Colonic mucosa (tissue), 4 donors: ENCODE measurements at regions not wholly inside any gene's neighbourhood (a gene's known extent, or its start where the extent isn't known, plus 50 kb on each side); places are given as distances from the start of the nearest gene placed in this dataset.
"Not testable (repeated sequence)": the region's sequence is repeated elsewhere in the genome, so short reads cannot be mapped to it uniquely, and the experiment has no call there.

ENCODE experiments used
- DNase-seq: peaks from one replicate; pipeline ENCODE4 v3.0.0-alpha.2; 2020
- H3K27ac ChIP-seq: fragments of 200-600 bp; one replicate; pipeline ENCODE4 v1.8.0; 2021
- H3K27me3 ChIP-seq: fragments of 200-600 bp; one replicate; pipeline ENCODE4 v1.8.0; 2021
- H3K36me3 ChIP-seq: fragments of 200-600 bp; one replicate; pipeline ENCODE4 v1.8.0; 2021
- H3K4me1 ChIP-seq: fragments of 200-600 bp; one replicate; pipeline ENCODE4 v1.8.0; 2021; ENCODE audit warnings: mild to moderate bottlenecking
- H3K4me3 ChIP-seq: fragments of 200-600 bp; one replicate; pipeline ENCODE4 v1.8.0; 2021
- H3K9ac ChIP-seq, 2 donors: one replicate each; pipeline ENCODE4 v1.7.0; 2013; ENCODE audit warnings: control low read depth in 2 of 2, low read depth in 2 of 2, low read length in 2 of 2
- H3K9me3 ChIP-seq: fragments of 200-600 bp; one replicate; pipeline ENCODE4 v1.8.0; 2021
- CTCF ChIP-seq: fragments of 200-600 bp; IDR thresholded peaks from one replicate; pipeline ENCODE4 v1.8.0; 2022; ENCODE audit warnings: antibody characterized with exemption, mild to moderate bottlenecking
- intact Hi-C: fragments of 100-400 bp; cut with DNase I; formaldehyde crosslinking; loops from one replicate; pipeline ENCODE4 v1.14.1; 2022
- donor health status: healthy.
- donor health status: DM: no; HTN: no; CAD: no.
- donor health status: DM: no; HTN: no; CAD: no.

GRCh38 chr18:8882632-8883408 is 177.5 kb downstream of the MTCL1 start:
- H3K4me3 ChIP-seq = no peak overlapping the region
- H3K27me3 ChIP-seq = no peaks in the 10 kb centered on the region
- no peak for DNase-seq
- no peaks in the 10 kb centered on the region for H3K9me3 ChIP-seq
- no peak overlapping the region for H3K9ac ChIP-seq
- H3K36me3 ChIP-seq = no peaks in the 10 kb centered on the region
- no peaks in the 10 kb centered on the region for H3K4me1 ChIP-seq
- no peak overlapping the region for H3K27ac ChIP-seq
- intact Hi-C loops = no loop called here
- no peak for TF ChIP-seq CTCF

GRCh38 chr18:8883409-8883668 is 178.0 kb downstream of the MTCL1 start:
- H3K4me3 ChIP-seq = no peak overlapping the region
- no peaks in the 10 kb centered on the region for H3K4me1 ChIP-seq
- H3K9me3 ChIP-seq = no peaks in the 10 kb centered on the region
- no peaks in the 10 kb centered on the region for H3K27me3 ChIP-seq
- no peaks in the 10 kb centered on the region for H3K36me3 ChIP-seq
- intact Hi-C loops = no loop called here
- DNase-seq = no peak
- no peak overlapping the region for H3K9ac ChIP-seq
- no peak for TF ChIP-seq CTCF
- H3K27ac ChIP-seq = no peak overlapping the region

- H3K4me1 ChIP-seq, H3K27ac ChIP-seq, H3K4me3 ChIP-seq, intact Hi-C loops, H3K36me3 ChIP-seq, H3K9me3 ChIP-seq, H3K27me3 ChIP-seq, H3K9ac ChIP-seq, DNase-seq: not testable (repeated sequence)
Observed at GRCh38 chr18:8887877-8888276, 182.5 kb downstream of the MTCL1 start.

- no peaks in the 10 kb centered on the region for H3K27me3 ChIP-seq
- intact Hi-C loops = no loop called here
- H3K9me3 ChIP-seq = no peaks in the 10 kb centered on the region
- H3K9ac ChIP-seq = no peak overlapping the region
- DNase-seq = no peak
- no peaks in the 10 kb centered on the region for H3K4me1 ChIP-seq
- no peak for TF ChIP-seq CTCF
- H3K36me3 ChIP-seq = no peaks in the 10 kb centered on the region
- H3K27ac ChIP-seq = no peak overlapping the region
- no peak overlapping the region for H3K4me3 ChIP-seq
Observed at GRCh38 chr18:8889489-8889888, 184.1 kb downstream of the MTCL1 start.

GRCh38 chr18:8890503-8890902 is 185.1 kb downstream of the MTCL1 start:
- H3K4me3 ChIP-seq, H3K36me3 ChIP-seq, DNase-seq, H3K4me1 ChIP-seq, intact Hi-C loops, H3K27ac ChIP-seq, H3K27me3 ChIP-seq, H3K9ac ChIP-seq, H3K9me3 ChIP-seq: not testable (repeated sequence)

- no peaks in the 10 kb centered on the region for H3K9me3 ChIP-seq
- no peaks in the 10 kb centered on the region for H3K4me1 ChIP-seq
- H3K4me3 ChIP-seq = no peak overlapping the region
- no peak overlapping the region for H3K27ac ChIP-seq
- intact Hi-C loops = no loop called here
- no peaks in the 10 kb centered on the region for H3K27me3 ChIP-seq
- H3K9ac ChIP-seq = no peak overlapping the region
- TF ChIP-seq CTCF = no peak
- no peak for DNase-seq
- H3K36me3 ChIP-seq = no peaks in the 10 kb centered on the region
Observed at GRCh38 chr18:8890957-8891464, 185.7 kb downstream of the MTCL1 start.
